Right lobe of liver (tissue), 6 donors: ENCODE measurements at regions not wholly inside any gene's neighbourhood (a gene's known extent, or its start where the extent isn't known, plus 50 kb on each side); places are given as distances from the start of the nearest gene placed in this dataset.

Source experiments
- ATAC-seq, 4 donors: fragments of 200-7000 bp; cut with Tn5 transposase; one replicate each; pipeline ENCODE4 v1.9.1; 2020; ENCODE audit warnings: mild to moderate bottlenecking in 4 of 4, moderate library complexity in 4 of 4
- DNase-seq, 3 donors: peaks; one replicate each; pipeline ENCODE4 v3.0.0-alpha.2; 2020
- H3K27ac ChIP-seq, 3 donors: fragments of 200-600 bp; one replicate each; pipeline ENCODE4 v1.8.0; 2022
- H3K27me3 ChIP-seq, 2 donors: fragments of 200-600 bp; one replicate each; pipeline ENCODE4 v1.8.0; 2022
- H3K36me3 ChIP-seq, 4 donors: fragments of 200-600 bp; sonication (generic) in 1 of 4; one replicate each; pipeline versions ENCODE4 v1.5.1 to v1.8.0; 2017 to 2022; ENCODE audit warnings: control low read depth in 1 of 4
- H3K4me1 ChIP-seq, 4 donors: fragments of 200-600 bp; sonication (generic) in 1 of 4; one replicate each; pipeline versions ENCODE4 v1.5.1 to v1.8.0; 2017 to 2022; ENCODE audit warnings: control low read depth in 1 of 4
- H3K4me3 ChIP-seq, 3 donors: fragments of 200-600 bp; one replicate each; pipeline ENCODE4 v1.8.0; 2022
- H3K9me3 ChIP-seq, 4 donors: fragments of 200-600 bp; sonication (generic) in 1 of 4; one replicate each; pipeline versions ENCODE4 v1.5.1 to v1.8.0; 2017 to 2022; ENCODE audit warnings: control low read depth in 1 of 4
- POLR2A ChIP-seq: fragments of 450-650 bp; IDR thresholded peaks from one replicate; pipeline ENCODE4 v1.6.1; 2017; ENCODE audit warnings: antibody characterized with exemption, mild to moderate bottlenecking
- WGBS: methylation state at CpG from one replicate; pipeline ENCODE4 v1.1.6; 2018; ENCODE audit warnings: low coverage, low lambda C conversion rate; ENCODE audit not compliant: insufficient coverage; ENCODE audit errors: missing lambda C conversion rate; 5-methylcytosine and 5-hydroxymethylcytosine counted together
- intact Hi-C, 2 donors: fragments of 100-400 bp; cut with DNase I; formaldehyde crosslinking; loops; one replicate each; pipeline versions ENCODE4 v1.11.2 to v1.14.1; 2022
- TF ChIP-seq, protein P1 (sequence below), 4 donors: fragments of 200-600 bp in 3 of 4; fragments of 450-650 bp in 1 of 4; IDR thresholded peaks; one replicate each; pipeline versions ENCODE4 v1.5.1 to v1.8.0; 2016 to 2022; ENCODE audit warnings: antibody characterized with exemption in 4 of 4, mild to moderate bottlenecking in 2 of 4
- donor health status: DM: no; HTN: yes; CAD: no.
- donor health status: DM: no; HTN: no; CAD: no.
- donor health status: DM: no; HTN: no; CAD: no.
- donor health status: DM: no; HTN: yes; CAD: no.
- donor health status: DM: no; HTN: yes; CAD: no.

DNA sequence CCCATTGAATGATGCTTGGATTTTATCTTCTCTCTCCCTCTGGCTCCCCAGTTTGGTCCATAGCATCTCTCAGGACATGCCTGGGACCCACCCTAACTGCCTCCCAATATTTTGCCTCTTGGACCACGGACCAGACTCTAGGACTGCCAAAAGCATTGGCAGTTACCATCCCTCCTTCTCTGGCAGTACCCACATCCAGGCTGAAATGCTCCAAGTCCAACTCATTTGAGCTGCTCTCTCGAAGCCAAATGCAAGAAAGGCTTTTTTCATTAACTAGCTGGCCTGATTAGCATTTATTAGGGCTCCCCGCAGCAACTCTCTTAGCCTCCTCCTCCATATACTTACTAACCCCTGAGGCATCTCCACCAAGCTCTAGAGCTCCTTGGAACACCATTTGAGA is 140.0 kb upstream of the GRIK3 start:
- Histone ChIP-seq H3K9me3 (no peaks in the 10 kb centered on the region), H3K27me3 (no peaks in the 10 kb centered on the region), H3K36me3 (no peaks in the 10 kb centered on the region), H3K4me3 (no peak overlapping the region), H3K27ac (no peak overlapping the region), H3K4me1 (no peaks in the 10 kb centered on the region)
- DNase-seq, result no peak
- no peak for ATAC-seq
- TF ChIP-seq, protein P1, sequence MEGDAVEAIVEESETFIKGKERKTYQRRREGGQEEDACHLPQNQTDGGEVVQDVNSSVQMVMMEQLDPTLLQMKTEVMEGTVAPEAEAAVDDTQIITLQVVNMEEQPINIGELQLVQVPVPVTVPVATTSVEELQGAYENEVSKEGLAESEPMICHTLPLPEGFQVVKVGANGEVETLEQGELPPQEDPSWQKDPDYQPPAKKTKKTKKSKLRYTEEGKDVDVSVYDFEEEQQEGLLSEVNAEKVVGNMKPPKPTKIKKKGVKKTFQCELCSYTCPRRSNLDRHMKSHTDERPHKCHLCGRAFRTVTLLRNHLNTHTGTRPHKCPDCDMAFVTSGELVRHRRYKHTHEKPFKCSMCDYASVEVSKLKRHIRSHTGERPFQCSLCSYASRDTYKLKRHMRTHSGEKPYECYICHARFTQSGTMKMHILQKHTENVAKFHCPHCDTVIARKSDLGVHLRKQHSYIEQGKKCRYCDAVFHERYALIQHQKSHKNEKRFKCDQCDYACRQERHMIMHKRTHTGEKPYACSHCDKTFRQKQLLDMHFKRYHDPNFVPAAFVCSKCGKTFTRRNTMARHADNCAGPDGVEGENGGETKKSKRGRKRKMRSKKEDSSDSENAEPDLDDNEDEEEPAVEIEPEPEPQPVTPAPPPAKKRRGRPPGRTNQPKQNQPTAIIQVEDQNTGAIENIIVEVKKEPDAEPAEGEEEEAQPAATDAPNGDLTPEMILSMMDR (IDR thresholded peaks at IDR 0.05), result no peak
- TF ChIP-seq POLR2A, result no peak
- WGBS, result 26% methylated on average over 3 of the region's 3 CpGs
- intact Hi-C loops, result no loop called here

DNA sequence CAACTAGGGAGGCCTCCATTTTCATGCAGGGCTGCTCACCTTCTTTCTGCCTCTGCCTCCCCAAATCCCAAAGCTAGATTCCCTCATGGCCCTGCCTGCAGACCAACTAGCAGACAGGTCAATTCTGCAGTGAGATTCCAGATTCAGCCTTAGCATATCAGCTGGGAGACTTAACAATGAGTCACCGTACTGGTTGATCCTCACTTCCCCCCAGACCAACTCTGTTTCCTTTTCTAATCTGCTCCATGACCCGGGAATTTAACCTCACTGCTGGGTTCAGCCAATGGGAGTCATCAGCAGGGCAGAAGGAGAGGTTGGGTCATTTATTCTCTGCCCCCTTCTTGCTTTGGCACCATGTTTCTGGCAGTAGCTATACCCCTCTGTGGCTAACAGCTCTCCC is 140.6 kb upstream of the GRIK3 start:
- no peak for DNase-seq
- Histone ChIP-seq H3K9me3 (no peaks in the 10 kb centered on the region), H3K36me3 (no peaks in the 10 kb centered on the region), H3K27ac (no peak overlapping the region), H3K27me3 (no peaks in the 10 kb centered on the region), H3K4me3 (no peak overlapping the region), H3K4me1 (no peaks in the 10 kb centered on the region)
- 11% methylated on average over 2 of the region's 2 CpGs for WGBS
- intact Hi-C loops, result no loop called here
- TF ChIP-seq, protein P1 (IDR thresholded peaks at IDR 0.05), result no peak
- no peak for TF ChIP-seq POLR2A
- ATAC-seq, result peak in 1 of 4 donors; percentile 28

DNA sequence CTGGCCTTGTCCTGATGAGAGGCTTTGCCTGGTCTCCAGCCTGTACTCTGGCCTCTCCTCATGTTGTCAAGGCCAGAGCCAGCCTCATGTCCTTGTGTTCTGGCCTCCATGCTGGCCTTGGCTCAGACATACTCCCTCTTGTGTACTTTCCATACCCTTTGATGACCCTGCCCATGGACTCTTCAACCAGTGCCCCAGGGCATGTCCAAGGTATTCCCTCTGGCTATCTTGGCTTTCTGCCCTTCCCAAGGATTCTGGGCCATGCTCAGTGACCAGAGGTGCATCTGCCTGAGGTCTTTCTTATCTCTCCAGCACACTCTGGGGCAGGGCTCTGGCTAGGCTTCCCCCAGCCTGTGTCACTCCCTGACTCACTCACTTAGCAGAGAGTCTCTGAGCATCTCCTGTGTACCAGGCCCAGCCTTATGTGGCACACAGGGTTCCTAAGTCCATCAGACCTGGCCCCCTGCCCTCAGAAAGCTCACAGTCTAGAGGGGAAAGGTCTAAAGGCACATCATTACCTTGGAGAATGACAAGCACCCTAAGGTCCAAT is 141.4 kb upstream of the GRIK3 start:
- no peak overlapping the region for H3K27ac ChIP-seq
- no peaks in the 10 kb centered on the region for H3K4me1 ChIP-seq
- no peaks in the 10 kb centered on the region for H3K27me3 ChIP-seq
- no peak for TF ChIP-seq POLR2A
- TF ChIP-seq, protein P1 (IDR thresholded peaks at IDR 0.05), result no peak
- DNase-seq (no peak), ATAC-seq (no peak)
- H3K9me3 ChIP-seq, result no peaks in the 10 kb centered on the region
- no peaks in the 10 kb centered on the region for H3K36me3 ChIP-seq
- no peak overlapping the region for H3K4me3 ChIP-seq
- intact Hi-C loops, result no loop called here

DNA sequence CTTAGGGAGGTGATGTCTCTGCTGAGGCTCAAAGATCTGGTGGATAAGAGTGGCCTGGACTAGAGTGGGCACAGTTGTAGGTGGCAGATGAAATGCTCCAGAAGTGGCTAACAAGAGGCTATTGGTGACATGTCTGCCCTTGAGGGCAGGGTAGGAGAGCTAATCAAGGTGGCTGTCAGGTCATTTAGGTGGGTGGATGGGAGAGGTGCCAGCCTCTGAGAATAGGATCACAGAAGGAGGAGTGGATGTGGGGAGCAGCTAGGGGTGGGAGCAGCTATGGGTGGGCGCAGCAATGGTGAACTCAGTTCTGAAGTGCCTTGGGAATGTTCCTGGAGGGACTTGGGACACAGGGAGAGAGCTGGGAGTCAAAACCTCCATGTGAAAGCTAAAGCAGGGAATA is 142.0 kb upstream of the GRIK3 start:
- no peak for ATAC-seq

More for the DNA sequence above, 142.0 kb upstream of the GRIK3 start:
- no peaks in the 10 kb centered on the region for H3K9me3 ChIP-seq
- no peak overlapping the region for H3K4me3 ChIP-seq
- WGBS, result no CpG with 5 or more reads among the region's 1 CpG
- no peaks in the 10 kb centered on the region for H3K27me3 ChIP-seq
- no peaks in the 10 kb centered on the region for H3K4me1 ChIP-seq
- intact Hi-C loops, result no loop called here
- DNase-seq, result no peak
- H3K36me3 ChIP-seq, result no peaks in the 10 kb centered on the region
- H3K27ac ChIP-seq, result no peak overlapping the region
- TF ChIP-seq POLR2A, result no peak
- TF ChIP-seq, protein P1 (IDR thresholded peaks at IDR 0.05), result no peak
